GM21381 (cell line): ENCODE measurements at regions not wholly inside any gene's neighbourhood (a gene's known extent, or its start where the extent isn't known, plus 50 kb on each side); places are given as distances from the start of the nearest gene placed in this dataset.
"Not testable (repeated sequence)": the region's sequence is repeated elsewhere in the genome, so short reads cannot be mapped to it uniquely, and the experiment has no call there.

Experiments
- ATAC-seq: cut with Tn5 transposase; IDR thresholded peaks from one replicate; pipeline ENCODE4 v1.9.1; 2021; ENCODE audit warnings: mild to moderate bottlenecking, moderate library complexity; ENCODE audit not compliant: unreplicated experiment

- no peak for ATAC-seq
Measured at GRCh38 chr12:131213896-131214442, 260.3 kb downstream of the ADGRD1 start.

GRCh38 chr12:131214936-131215335 is 261.2 kb downstream of the ADGRD1 start:
- ATAC-seq: not testable (repeated sequence)

- ATAC-seq: not testable (repeated sequence)
Measured at GRCh38 chr12:131216587-131216986, 262.9 kb downstream of the ADGRD1 start.

GRCh38 chr12:131217024-131217586 is 263.4 kb downstream of the ADGRD1 start:
- no peak for ATAC-seq

- ATAC-seq: no peak
Measured at GRCh38 chr12:131218026-131218922, 264.6 kb downstream of the ADGRD1 start.

GRCh38 chr12:131218923-131219669 is 265.4 kb downstream of the ADGRD1 start:
- ATAC-seq: no peak

- no peak for ATAC-seq
Measured at GRCh38 chr12:131219670-131220330, 266.1 kb downstream of the ADGRD1 start.

- no peak for ATAC-seq
Measured at GRCh38 chr12:131220331-131220685, 266.6 kb downstream of the ADGRD1 start.

- no peak for ATAC-seq
Measured at GRCh38 chr12:131221061-131221956, 267.6 kb downstream of the ADGRD1 start.

- no peak for ATAC-seq
Measured at GRCh38 chr12:131221957-131222328, 268.2 kb downstream of the ADGRD1 start.

- ATAC-seq: peak; percentile 50
Measured at GRCh38 chr12:131222329-131223139, 268.8 kb downstream of the ADGRD1 start.

- no peak for ATAC-seq
Measured at GRCh38 chr12:131223171-131223761, 269.6 kb downstream of the ADGRD1 start.

- no peak for ATAC-seq
Measured at GRCh38 chr12:131223791-131224225, 270.1 kb downstream of the ADGRD1 start.

- ATAC-seq: not testable (repeated sequence)
Measured at GRCh38 chr12:131224226-131225065, 270.7 kb downstream of the ADGRD1 start.

GRCh38 chr12:131225066-131225380 is 271.3 kb downstream of the ADGRD1 start:
- ATAC-seq: not testable (repeated sequence)

GRCh38 chr12:131226345-131227265 is 272.9 kb downstream of the ADGRD1 start:
- ATAC-seq: no peak

GRCh38 chr12:131227641-131228040 is 273.9 kb downstream of the ADGRD1 start:
- ATAC-seq: not testable (repeated sequence)
